ENCODE measurements at regions not wholly inside any gene's neighbourhood (a gene's known extent, or its start where the extent isn't known, plus 50 kb on each side); places are given as distances from the start of the nearest gene placed in this dataset.

DNA sequence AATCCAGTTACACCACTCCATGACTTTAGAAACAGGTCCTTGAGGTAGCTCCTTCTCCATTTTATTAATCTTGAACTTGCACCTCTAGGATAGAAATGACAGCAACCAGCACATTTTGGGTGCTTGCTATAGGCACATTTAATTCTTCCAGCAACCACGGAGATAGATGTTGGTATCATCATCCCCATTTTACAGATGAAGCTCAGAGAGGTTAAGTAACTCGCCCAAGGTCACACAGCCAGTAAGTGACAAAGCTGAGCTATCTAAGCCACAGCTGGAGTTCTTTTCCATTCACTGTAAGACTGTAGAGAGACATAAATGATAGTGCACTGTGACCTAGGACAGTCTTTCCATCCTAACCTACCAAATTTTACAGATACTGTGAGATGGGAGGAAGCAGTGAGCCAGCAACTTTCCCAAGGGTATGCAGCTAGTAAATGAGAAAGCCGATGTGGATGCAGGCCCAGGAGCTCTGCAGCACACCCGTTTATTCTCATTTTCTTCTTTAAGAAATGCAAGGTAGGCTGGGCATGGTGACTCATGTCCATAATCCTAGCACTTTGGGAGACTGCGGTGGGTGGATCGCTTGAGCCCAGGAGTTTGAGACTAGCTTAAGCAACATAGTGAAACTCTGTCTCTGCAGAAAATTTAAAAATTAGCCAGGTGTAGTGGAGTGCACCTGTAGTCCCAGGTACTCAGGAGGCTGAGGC is 103.2 kb downstream of the TBX5 start:
- no peak for DNase-seq (ENCODE audit: extremely low read depth, low read depth)
- TF ChIP-seq, protein P1, sequence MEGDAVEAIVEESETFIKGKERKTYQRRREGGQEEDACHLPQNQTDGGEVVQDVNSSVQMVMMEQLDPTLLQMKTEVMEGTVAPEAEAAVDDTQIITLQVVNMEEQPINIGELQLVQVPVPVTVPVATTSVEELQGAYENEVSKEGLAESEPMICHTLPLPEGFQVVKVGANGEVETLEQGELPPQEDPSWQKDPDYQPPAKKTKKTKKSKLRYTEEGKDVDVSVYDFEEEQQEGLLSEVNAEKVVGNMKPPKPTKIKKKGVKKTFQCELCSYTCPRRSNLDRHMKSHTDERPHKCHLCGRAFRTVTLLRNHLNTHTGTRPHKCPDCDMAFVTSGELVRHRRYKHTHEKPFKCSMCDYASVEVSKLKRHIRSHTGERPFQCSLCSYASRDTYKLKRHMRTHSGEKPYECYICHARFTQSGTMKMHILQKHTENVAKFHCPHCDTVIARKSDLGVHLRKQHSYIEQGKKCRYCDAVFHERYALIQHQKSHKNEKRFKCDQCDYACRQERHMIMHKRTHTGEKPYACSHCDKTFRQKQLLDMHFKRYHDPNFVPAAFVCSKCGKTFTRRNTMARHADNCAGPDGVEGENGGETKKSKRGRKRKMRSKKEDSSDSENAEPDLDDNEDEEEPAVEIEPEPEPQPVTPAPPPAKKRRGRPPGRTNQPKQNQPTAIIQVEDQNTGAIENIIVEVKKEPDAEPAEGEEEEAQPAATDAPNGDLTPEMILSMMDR (IDR thresholded peaks at IDR 0.05; ENCODE audit: low read depth, low read length): no peak

DNA sequence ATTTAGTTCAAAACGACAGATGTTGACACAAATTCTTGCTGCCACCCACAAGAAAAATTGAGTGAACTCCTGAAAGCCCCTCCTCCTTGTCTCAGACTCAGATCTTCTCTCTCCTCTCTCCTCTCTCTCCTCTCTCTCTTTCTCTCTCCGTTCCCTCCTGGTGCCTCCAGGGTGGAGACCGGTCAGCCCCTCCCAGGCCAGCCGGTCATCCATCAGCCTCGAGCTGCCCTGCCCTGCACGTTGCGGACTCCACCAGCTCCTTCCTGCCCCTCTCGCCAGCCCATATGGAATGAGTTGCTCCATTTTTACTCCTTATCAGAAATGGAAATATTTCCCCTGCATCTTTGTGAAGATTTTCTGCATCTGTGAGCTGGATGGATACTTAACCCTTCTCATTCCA is 103.8 kb downstream of the TBX5 start:
- TF ChIP-seq, protein P1 (IDR thresholded peaks at IDR 0.05; ENCODE audit: low read depth, low read length): no peak
- no peak for DNase-seq (ENCODE audit: extremely low read depth, low read depth)

GRCh38 chr12:114294303-114294685 is 111.7 kb downstream of the TBX5 start:
- TF ChIP-seq, protein P1 (IDR thresholded peaks at IDR 0.05; ENCODE audit: low read depth, low read length): no peak
- no peak for DNase-seq (ENCODE audit: extremely low read depth, low read depth)

DNA sequence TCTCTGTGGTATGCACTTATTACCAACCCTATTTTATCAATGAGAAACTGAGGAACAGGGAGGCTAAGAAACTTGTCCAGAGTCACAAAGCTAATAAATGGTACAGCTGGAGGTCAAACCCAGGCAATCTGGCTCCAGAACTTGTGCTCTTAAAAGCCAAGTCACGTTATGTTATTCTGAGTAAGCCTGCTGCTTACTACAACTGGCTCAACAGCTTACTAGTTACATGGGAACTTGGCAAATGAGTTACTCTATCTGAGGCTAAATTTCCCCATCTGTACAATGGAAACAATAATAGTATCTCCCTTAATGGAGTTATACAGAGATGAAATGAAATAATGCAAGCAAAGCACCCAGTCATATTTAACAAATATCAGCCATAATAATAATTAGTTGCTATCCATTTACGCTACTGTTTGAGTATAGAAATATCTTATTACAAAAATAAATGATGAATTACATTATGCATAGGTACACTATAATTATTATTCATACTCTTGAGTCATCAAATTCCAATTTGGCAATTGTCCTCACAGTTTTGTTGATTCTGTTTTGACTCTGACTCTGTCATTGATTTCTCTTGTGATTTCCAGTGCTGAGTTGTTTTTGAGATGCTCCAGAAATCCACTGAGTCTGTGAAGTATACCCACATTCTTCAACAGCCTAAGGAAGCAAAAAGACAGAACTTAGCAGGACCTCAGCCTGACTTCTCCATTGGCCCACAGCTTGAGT is 112.2 kb downstream of the TBX5 start:
- no peak for DNase-seq (ENCODE audit: extremely low read depth, low read depth)
- TF ChIP-seq, protein P1 (IDR thresholded peaks at IDR 0.05; ENCODE audit: low read depth, low read length): no peak

- TF ChIP-seq, protein P1 (IDR thresholded peaks at IDR 0.05; ENCODE audit: low read depth, low read length): no peak
- no peak for DNase-seq (ENCODE audit: extremely low read depth, low read depth)
These were observed 112.9 kb downstream of the TBX5 start for GRCh38 chr12:114293073-114293472.

DNA sequence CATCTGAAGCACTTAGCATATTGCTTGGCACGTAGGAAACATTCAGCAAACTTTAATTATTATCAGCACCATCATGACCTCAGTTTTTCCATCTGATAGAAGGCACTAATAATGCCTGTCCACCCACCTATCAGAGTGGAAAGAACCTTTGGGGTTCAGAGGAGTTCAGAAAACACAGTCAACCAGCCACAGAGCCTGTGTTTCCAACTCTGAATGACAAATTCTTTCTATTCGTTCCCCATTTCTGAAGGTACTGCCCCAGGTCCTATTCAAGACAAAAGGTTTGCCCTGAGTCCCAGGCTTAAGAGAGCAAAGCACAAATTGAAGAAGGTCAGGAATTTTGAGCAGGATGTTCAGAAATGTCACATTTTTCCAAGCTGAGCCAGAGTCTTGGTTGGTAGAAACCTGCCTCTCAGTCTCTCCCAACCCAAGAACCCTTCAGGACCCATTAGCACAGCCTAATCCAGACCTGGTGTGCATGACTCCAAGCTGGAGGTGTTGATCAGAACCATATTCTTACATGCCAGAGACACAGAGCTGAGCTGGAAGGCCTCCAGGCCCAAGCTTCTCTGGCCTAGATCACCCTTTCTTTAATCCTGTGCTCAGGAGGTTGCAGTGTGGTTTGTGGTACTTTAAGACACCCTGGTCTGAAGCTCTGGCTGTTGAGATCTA is 114.4 kb downstream of the TBX5 start:
- no peak for DNase-seq (ENCODE audit: extremely low read depth, low read depth)
- TF ChIP-seq, protein P1 (IDR thresholded peaks at IDR 0.05; ENCODE audit: low read depth, low read length): no peak
